WTC11 (cell line): ENCODE measurements at regions not wholly inside any gene's neighbourhood (a gene's known extent, or its start where the extent isn't known, plus 50 kb on each side); places are given as distances from the start of the nearest gene placed in this dataset.

Source experiments
- CREM ChIP-seq: sonication (generic); formaldehyde crosslinking; IDR thresholded peaks from 2 replicates; pipeline ENCODE4 v1.8.1; 2022; ENCODE audit warnings: mild to moderate bottlenecking, missing genetic modification reagents, moderate library complexity
- KAT7 ChIP-seq: sonication (generic); formaldehyde crosslinking; IDR thresholded peaks from 2 replicates; pipeline ENCODE4 v1.8.1; 2023; ENCODE audit warnings: missing genetic modification reagents, mild to moderate bottlenecking, borderline replicate concordance
- TF ChIP-seq, protein P1 (sequence below): fragments of 200-600 bp; IDR thresholded peaks from 2 replicates; pipeline ENCODE4 v1.8.0; 2022; ENCODE audit warnings: antibody characterized with exemption
- TF ChIP-seq, protein P2 (sequence below): sonication (generic); formaldehyde crosslinking; IDR thresholded peaks from 2 replicates; pipeline ENCODE4 v1.8.0; 2022; ENCODE audit warnings: missing genetic modification reagents

- TF ChIP-seq, protein P1, sequence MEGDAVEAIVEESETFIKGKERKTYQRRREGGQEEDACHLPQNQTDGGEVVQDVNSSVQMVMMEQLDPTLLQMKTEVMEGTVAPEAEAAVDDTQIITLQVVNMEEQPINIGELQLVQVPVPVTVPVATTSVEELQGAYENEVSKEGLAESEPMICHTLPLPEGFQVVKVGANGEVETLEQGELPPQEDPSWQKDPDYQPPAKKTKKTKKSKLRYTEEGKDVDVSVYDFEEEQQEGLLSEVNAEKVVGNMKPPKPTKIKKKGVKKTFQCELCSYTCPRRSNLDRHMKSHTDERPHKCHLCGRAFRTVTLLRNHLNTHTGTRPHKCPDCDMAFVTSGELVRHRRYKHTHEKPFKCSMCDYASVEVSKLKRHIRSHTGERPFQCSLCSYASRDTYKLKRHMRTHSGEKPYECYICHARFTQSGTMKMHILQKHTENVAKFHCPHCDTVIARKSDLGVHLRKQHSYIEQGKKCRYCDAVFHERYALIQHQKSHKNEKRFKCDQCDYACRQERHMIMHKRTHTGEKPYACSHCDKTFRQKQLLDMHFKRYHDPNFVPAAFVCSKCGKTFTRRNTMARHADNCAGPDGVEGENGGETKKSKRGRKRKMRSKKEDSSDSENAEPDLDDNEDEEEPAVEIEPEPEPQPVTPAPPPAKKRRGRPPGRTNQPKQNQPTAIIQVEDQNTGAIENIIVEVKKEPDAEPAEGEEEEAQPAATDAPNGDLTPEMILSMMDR = no peak
- TF ChIP-seq KAT7 (CRISPR knock-in tag) (no peak), CREM (CRISPR knock-in tag) (no peak)
- TF ChIP-seq, protein P2, sequence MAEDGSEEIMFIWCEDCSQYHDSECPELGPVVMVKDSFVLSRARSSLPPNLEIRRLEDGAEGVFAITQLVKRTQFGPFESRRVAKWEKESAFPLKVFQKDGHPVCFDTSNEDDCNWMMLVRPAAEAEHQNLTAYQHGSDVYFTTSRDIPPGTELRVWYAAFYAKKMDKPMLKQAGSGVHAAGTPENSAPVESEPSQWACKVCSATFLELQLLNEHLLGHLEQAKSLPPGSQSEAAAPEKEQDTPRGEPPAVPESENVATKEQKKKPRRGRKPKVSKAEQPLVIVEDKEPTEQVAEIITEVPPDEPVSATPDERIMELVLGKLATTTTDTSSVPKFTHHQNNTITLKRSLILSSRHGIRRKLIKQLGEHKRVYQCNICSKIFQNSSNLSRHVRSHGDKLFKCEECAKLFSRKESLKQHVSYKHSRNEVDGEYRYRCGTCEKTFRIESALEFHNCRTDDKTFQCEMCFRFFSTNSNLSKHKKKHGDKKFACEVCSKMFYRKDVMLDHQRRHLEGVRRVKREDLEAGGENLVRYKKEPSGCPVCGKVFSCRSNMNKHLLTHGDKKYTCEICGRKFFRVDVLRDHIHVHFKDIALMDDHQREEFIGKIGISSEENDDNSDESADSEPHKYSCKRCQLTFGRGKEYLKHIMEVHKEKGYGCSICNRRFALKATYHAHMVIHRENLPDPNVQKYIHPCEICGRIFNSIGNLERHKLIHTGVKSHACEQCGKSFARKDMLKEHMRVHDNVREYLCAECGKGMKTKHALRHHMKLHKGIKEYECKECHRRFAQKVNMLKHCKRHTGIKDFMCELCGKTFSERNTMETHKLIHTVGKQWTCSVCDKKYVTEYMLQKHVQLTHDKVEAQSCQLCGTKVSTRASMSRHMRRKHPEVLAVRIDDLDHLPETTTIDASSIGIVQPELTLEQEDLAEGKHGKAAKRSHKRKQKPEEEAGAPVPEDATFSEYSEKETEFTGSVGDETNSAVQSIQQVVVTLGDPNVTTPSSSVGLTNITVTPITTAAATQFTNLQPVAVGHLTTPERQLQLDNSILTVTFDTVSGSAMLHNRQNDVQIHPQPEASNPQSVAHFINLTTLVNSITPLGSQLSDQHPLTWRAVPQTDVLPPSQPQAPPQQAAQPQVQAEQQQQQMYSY (CRISPR knock-in tag) = no peak
Measured at GRCh38 chr10:130808686-130809085, 502.8 kb downstream of the TCERG1L start.
